H1 (cell line): ENCODE measurements at regions not wholly inside any gene's neighbourhood (a gene's known extent, or its start where the extent isn't known, plus 50 kb on each side); places are given as distances from the start of the nearest gene placed in this dataset.

Source experiments
- CTCF ChIA-PET: fragments of 300-600 bp; sonication (Branson Sonifier 250); formaldehyde crosslinking; loops from one replicate; lab custom pipeline; 2021; ENCODE audit not compliant: partially characterized antibody; lab: Charles Lee
- POLR2A ChIA-PET: fragments of 300-600 bp; sonication (Branson Sonifier 250); formaldehyde crosslinking; loops from one replicate; lab custom pipeline; 2021; ENCODE audit warnings: inconsistent platforms; ENCODE audit not compliant: partially characterized antibody; lab: Charles Lee
- DNase-seq, 2 experiments: peaks; one replicate each; pipeline versions ENCODE4 v3.0.0 to v3.0.0-alpha.2; 2010 to 2022; ENCODE audit warnings: low spot score in 2 of 2, low read depth in 1 of 2, mixed read lengths in 1 of 2
- FAIRE-seq: peaks from 2 replicates; lab custom pipeline; 2011; peaks lifted over from hg19 to GRCh38; lab: Jason Lieb, UNC
- H2AFZ ChIP-seq: 2 replicates; pipeline ENCODE4 v1.8.1; 2012; ENCODE audit warnings: low read length, inconsistent platforms
- H2AK5ac ChIP-seq: 2 replicates; pipeline ENCODE4 v1.6.1; 2013; ENCODE audit warnings: low read depth, low read length
- H2BK120ac ChIP-seq: replicated peaks from 2 replicates; pipeline ENCODE3; 2013; ENCODE audit warnings: low read depth, low read length, inconsistent platforms
- H2BK12ac ChIP-seq: 2 replicates; pipeline ENCODE4 v1.6.1; 2013; ENCODE audit warnings: low read depth, low read length
- H2BK15ac ChIP-seq: 2 replicates; pipeline ENCODE4 v1.6.1; 2013; ENCODE audit warnings: low read length
- H2BK20ac ChIP-seq: 2 replicates; pipeline ENCODE4 v1.6.1; 2013; ENCODE audit warnings: low read length
- H2BK5ac ChIP-seq: 2 replicates; pipeline ENCODE4 v1.6.1; 2013; ENCODE audit warnings: low read depth, low read length
- H3K14ac ChIP-seq: 2 replicates; pipeline ENCODE4 v1.6.1; 2013; ENCODE audit warnings: inconsistent platforms; ENCODE audit not compliant: insufficient read length
- H3K18ac ChIP-seq: 2 replicates; pipeline ENCODE4 v1.6.1; 2013; ENCODE audit warnings: low read length; ENCODE audit errors: extremely low read depth
- H3K23ac ChIP-seq: 2 replicates; pipeline ENCODE4 v1.6.1; 2013; ENCODE audit warnings: inconsistent platforms; ENCODE audit not compliant: insufficient read length
- H3K23me2 ChIP-seq: 2 replicates; pipeline ENCODE4 v1.6.1; 2013; ENCODE audit warnings: low read depth, low read length
- H3K27ac ChIP-seq: 2 replicates; pipeline ENCODE4 v1.6.1; 2011; ENCODE audit warnings: low read depth, low read length, inconsistent platforms
- H3K27me3 ChIP-seq, 4 experiments: replicated peaks in 1 of 4; 1 replicate in 1 of 4; 2 replicates in 3 of 4; pipeline versions ENCODE4 v1.6.1 to v1.8.1; 2011 to 2013; ENCODE audit warnings: low read length in 3 of 4, mild to moderate bottlenecking in 3 of 4, inconsistent platforms in 2 of 4, mixed read lengths in 2 of 4, moderate library complexity in 1 of 4; ENCODE audit not compliant: control insufficient read depth in 3 of 4, insufficient read depth in 3 of 4; ENCODE audit errors: extremely low read depth in 1 of 4
- H3K36me3 ChIP-seq, 4 experiments: 2 replicates each; pipeline versions ENCODE4 v1.6.1 to v1.8.1; 2011 to 2013; ENCODE audit warnings: mild to moderate bottlenecking in 4 of 4, low read length in 3 of 4, moderate library complexity in 2 of 4, control low read depth in 1 of 4, inconsistent platforms in 1 of 4; ENCODE audit not compliant: insufficient read depth in 4 of 4, control insufficient read depth in 2 of 4
- H3K4ac ChIP-seq: replicated peaks from 2 replicates; pipeline ENCODE3; 2013; ENCODE audit warnings: low read length, low read depth, mixed read lengths, inconsistent platforms; ENCODE audit not compliant: insufficient read length
- H3K4me1 ChIP-seq, 4 experiments: replicated peaks in 1 of 4; 1 replicate in 1 of 4; 2 replicates in 3 of 4; pipeline versions ENCODE4 v1.6.1 to v1.8.1; 2011 to 2013; ENCODE audit warnings: low read length in 3 of 4, inconsistent platforms in 2 of 4, mixed read lengths in 1 of 4; ENCODE audit not compliant: insufficient read depth in 4 of 4, control insufficient read depth in 3 of 4
- H3K4me2 ChIP-seq, 2 experiments: 2 replicates each; pipeline versions ENCODE4 v1.6.1 to v1.8.1; 2011 to 2013; ENCODE audit warnings: low read depth in 2 of 2, low read length in 2 of 2, control low read depth in 1 of 2, inconsistent platforms in 1 of 2, mild to moderate bottlenecking in 1 of 2; ENCODE audit not compliant: insufficient read depth in 1 of 2
- H3K4me3 ChIP-seq, 4 experiments: fragments of 200-600, 300-600 bp in 1 of 4; sonication (generic), shearing (Covaris generic), sonication (Bioruptor Twin) in 1 of 4; 2 replicates each; pipeline versions ENCODE4 v1.5.1 to v1.8.1; 2011 to 2016; ENCODE audit warnings: low read length in 4 of 4, low read depth in 3 of 4, control low read depth in 2 of 4, inconsistent platforms in 2 of 4, mild to moderate bottlenecking in 2 of 4, mixed read lengths in 1 of 4, moderate library complexity in 1 of 4; ENCODE audit not compliant: insufficient read depth in 2 of 4; ENCODE audit errors: extremely low read depth in 1 of 4
- H3K56ac ChIP-seq: replicated peaks from 2 replicates; pipeline ENCODE3; 2013; ENCODE audit warnings: low read depth, mild to moderate bottlenecking, mixed read lengths, low read length, inconsistent platforms; ENCODE audit not compliant: insufficient read length
- H3K79me1 ChIP-seq: 2 replicates; pipeline ENCODE4 v1.6.1; 2013; ENCODE audit warnings: low read depth, low read length, control low read depth
- H3K79me2 ChIP-seq, 2 experiments: 2 replicates each; pipeline versions ENCODE4 v1.6.1 to v1.8.1; 2012 to 2013; ENCODE audit warnings: low read length in 2 of 2, mild to moderate bottlenecking in 2 of 2, inconsistent platforms in 1 of 2; ENCODE audit not compliant: insufficient read depth in 2 of 2, control insufficient read depth in 1 of 2
- H3K9ac ChIP-seq, 4 experiments: replicated peaks in 1 of 4; 1 replicate in 1 of 4; 2 replicates in 3 of 4; pipeline versions ENCODE4 v1.6.1 to v1.8.1; 2011 to 2013; ENCODE audit warnings: low read depth in 3 of 4, low read length in 3 of 4, control low read depth in 2 of 4, mild to moderate bottlenecking in 2 of 4, moderate library complexity in 2 of 4, inconsistent platforms in 1 of 4; ENCODE audit errors: extremely low read depth in 1 of 4
- H3K9me3 ChIP-seq, 2 experiments: 2 replicates each; pipeline versions ENCODE4 v1.6.1 to v1.8.1; 2012 to 2013; ENCODE audit warnings: mild to moderate bottlenecking in 2 of 2, moderate library complexity in 2 of 2, control low read depth in 1 of 2, inconsistent platforms in 1 of 2, low read depth in 1 of 2, low read length in 1 of 2, mixed read lengths in 1 of 2; ENCODE audit not compliant: insufficient read depth in 2 of 2
- H4K20me1 ChIP-seq, 2 experiments: replicated peaks in 1 of 2; 2 replicates each; pipeline versions ENCODE3 to v1.8.1; 2011 to 2013; ENCODE audit warnings: inconsistent platforms in 2 of 2, low read length in 2 of 2, mild to moderate bottlenecking in 1 of 2; ENCODE audit not compliant: insufficient read depth in 2 of 2, control insufficient read depth in 1 of 2
- H4K5ac ChIP-seq: 2 replicates; pipeline ENCODE4 v1.6.1; 2013; ENCODE audit warnings: low read length, low read depth, mixed read lengths, inconsistent platforms; ENCODE audit not compliant: insufficient read length
- H4K8ac ChIP-seq: 2 replicates; pipeline ENCODE4 v1.8.0; 2013; ENCODE audit warnings: mild to moderate bottlenecking, moderate library complexity, low read length, inconsistent platforms; ENCODE audit not compliant: insufficient read depth; ENCODE audit errors: extremely low read depth
- H4K91ac ChIP-seq: replicated peaks from 2 replicates; pipeline ENCODE3; 2013; ENCODE audit warnings: low read length, mixed read lengths, inconsistent platforms; ENCODE audit not compliant: insufficient read length
- E2F6 ChIP-seq: IDR thresholded peaks from 2 replicates; pipeline ENCODE4 v1.6.1; 2012; ENCODE audit warnings: inconsistent platforms
- ZNF274 ChIP-seq: IDR thresholded peaks from 2 replicates; pipeline ENCODE4 v1.7.0; 2012; ENCODE audit warnings: low read length, borderline replicate concordance; ENCODE audit errors: extremely low read depth
- WGBS, 2 experiments: shearing (Covaris generic) in 1 of 2; methylation state at CpG; one replicate each; pipeline versions ENCODE4 v1.1.6 to v1.1.7; 2013 to 2015; ENCODE audit warnings: low lambda C conversion rate in 2 of 2, mixed read lengths in 2 of 2, inconsistent platforms in 1 of 2, low coverage in 1 of 2, missing lambda C conversion rate in 1 of 2; ENCODE audit not compliant: insufficient replicate concordance in 2 of 2, insufficient coverage in 1 of 2, insufficient read length in 1 of 2; ENCODE audit errors: extremely low coverage in 1 of 2, missing lambda C conversion rate in 1 of 2; 5-methylcytosine and 5-hydroxymethylcytosine counted together

GRCh38 chr19:8900421-8900820 is 68.2 kb downstream of the MBD3L1 start:
- CTCF ChIA-PET, result no interaction called here
- 92% methylated on average over 4 of the region's 4 CpGs; no CpG with 5 or more reads in 1 of the 2 experiments for WGBS, 2 experiments

More at GRCh38 chr19:8900421-8900820, 68.2 kb downstream of the MBD3L1 start:
- Histone ChIP-seq H4K5ac (no peak overlapping the region), H3K79me1 (no peaks in the 10 kb centered on the region), H4K91ac (no peak overlapping the region), H2BK12ac (no peak overlapping the region), H3K9me3 (peaks cover 79 to 88% of the 10 kb centered on the region in 2 experiments), H4K8ac (no peak overlapping the region), H3K14ac (no peak overlapping the region), H3K4me1 (no peaks in the 10 kb centered on the region), H3K23ac (no peak overlapping the region), H3K36me3 (no peaks in the 10 kb centered on the region), H3K4me3 (no peak overlapping the region), H2BK20ac (no peak overlapping the region), H2BK15ac (no peak overlapping the region), H3K79me2 (no peaks in the 10 kb centered on the region), H4K20me1 (peaks cover 0 to 2% of the 10 kb centered on the region in 2 experiments), H2AK5ac (no peak overlapping the region), H3K4ac (no peak overlapping the region), H2BK120ac (no peak overlapping the region), H3K4me2 (no peak overlapping the region), H3K56ac (no peak overlapping the region), H3K9ac (no peak overlapping the region), H3K18ac (no peak overlapping the region), H3K23me2 (peaks cover 11% of the 10 kb centered on the region; the same call in 1 of the 2 replicates), H2BK5ac (no peak overlapping the region), H2AFZ (no peak overlapping the region), H3K27me3 (no peaks in the 10 kb centered on the region), H3K27ac (no peak overlapping the region)
- FAIRE-seq (no peak), DNase-seq (no peak)
- TF ChIP-seq ZNF274 (no peak), E2F6 (no peak)
- POLR2A ChIA-PET, result no interaction called here
